Activated CD4-positive, alpha-beta T cell treated with anti-CD3 and anti-CD28 coated beads, Interleukin-2, amount 50 U/mL, for 16 hours (primary cell): ENCODE measurements at regions not wholly inside any gene's neighbourhood (a gene's known extent, or its start where the extent isn't known, plus 50 kb on each side); places are given as distances from the start of the nearest gene placed in this dataset.
"Not testable (repeated sequence)": the region's sequence is repeated elsewhere in the genome, so short reads cannot be mapped to it uniquely, and the experiment has no call there.

Experiments
- DNase-seq: peaks from one replicate; pipeline ENCODE4 v3.0.0-alpha.2; 2020

- no peak for DNase-seq
Observed at GRCh38 chr2:47964277-47964676, 58.0 kb upstream of the FBXO11 start.

DNA sequence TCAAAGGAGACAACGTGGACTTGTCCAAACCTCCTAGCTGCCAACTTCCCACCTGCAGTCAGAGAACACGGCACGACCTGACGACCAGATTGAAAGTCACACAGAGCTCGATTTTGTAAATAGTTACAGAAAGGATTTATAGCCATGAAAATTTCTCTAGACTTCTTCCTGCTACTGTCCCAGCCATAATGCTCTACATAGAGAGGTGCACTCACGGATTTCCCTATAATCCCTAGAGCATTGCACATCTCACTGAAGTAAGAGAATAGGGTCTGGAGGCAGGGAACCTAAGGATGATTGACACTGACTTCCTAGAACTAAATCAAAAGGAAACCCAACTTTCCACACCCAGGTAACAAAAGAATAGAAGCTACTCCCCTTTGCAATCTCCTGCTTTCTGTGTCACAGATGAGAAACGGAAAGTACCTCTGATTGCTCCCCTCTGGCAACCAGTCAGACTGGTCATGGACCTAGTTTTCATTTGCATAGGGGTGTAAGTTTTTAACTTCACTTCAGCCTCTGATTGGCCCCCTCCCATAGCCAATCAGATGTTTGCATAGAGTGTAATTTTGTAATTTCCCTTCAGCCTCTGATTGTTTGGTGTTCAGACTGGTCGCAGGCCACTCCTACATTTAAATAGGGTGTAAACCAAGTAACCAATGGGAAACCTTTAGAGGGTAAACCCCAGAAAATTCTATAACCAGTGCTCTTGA, 58.6 kb upstream of the FBXO11 start:
- no peak for DNase-seq

DNA sequence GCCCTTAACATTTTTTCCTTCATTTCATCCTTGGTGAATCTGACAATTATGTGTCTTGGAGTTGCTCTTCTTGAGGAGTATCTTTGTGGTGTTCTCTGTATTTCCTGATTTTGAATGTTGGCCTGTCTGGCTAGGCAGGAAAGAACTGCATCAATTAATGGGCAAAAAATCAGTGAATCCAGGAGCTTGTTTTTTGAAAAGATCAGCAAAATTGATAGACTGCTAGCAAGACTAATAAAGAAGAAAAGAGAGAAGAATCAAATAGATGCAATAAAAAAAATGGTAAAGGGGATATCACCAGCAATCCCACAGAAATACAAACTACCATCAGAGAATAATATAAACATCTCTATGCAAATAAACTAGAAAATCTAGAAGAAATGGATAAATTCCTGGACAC, 70.4 kb upstream of the FBXO11 start:
- not testable (repeated sequence) for DNase-seq

DNA sequence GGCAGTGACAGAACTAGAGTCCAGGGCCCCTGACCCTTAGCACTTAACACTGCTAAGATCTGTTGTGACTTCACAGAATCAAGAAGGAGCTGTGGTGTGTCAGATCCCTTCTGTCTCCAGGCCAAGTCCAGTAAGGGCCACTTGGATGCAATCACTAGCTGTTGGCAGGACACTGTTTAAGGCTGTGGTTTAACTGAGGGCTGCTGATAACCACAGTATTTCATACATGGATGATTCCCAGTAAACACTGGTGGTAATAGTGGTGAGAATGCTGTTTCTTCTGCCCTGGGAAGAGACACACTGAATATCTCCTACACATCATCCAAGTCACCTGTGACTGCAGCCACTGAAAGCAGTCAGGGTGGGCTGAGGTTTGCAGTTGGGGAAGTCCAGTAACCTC, 77.7 kb upstream of the FBXO11 start:
- no peak for DNase-seq

GRCh38 chr2:47990503-47990902, 84.2 kb upstream of the FBXO11 start:
- DNase-seq = no peak

DNA sequence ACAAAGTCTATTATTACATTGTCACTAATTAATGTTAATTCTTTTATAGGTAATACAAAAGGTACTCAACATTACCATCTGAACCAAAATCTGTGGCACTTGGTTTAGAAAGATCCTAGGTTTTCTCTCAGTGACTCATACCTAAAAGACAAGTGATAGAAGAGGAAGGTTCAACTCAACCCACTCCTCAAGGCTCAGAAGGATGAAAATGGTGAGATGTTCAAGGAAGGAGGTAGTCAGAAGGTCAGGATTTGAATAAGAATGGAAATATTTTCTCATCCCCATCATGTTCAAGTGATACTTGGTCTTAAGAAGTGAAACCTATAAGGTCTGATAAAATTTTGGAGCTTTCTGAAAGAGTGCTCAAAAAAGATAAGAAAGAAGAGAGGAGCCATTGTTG, 86.4 kb upstream of the FBXO11 start:
- no peak for DNase-seq

GRCh38 chr2:47996808-47997207, 90.5 kb upstream of the FBXO11 start:
- DNase-seq = no peak

DNA sequence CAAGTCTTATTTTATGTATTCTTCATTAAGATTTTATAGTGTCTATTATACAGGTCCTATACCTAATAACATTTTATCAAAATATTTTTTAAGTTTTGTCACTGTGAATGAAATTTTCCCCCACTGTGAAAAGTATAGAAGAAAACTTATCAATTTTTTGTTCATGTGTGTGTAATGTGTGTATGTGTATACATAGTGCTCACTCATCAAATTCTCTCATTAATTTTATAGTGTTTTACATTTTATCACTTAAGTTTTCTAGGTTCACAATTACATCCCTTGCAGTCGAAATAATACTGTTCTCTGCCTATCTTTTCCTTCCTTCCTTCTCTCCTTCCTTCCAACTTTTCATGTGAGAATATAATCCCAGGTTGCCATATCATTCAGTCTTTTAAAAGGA, 93.2 kb upstream of the FBXO11 start:
- no peak for DNase-seq

GRCh38 chr2:48001498-48001897, 95.2 kb upstream of the FBXO11 start:
- no peak for DNase-seq

GRCh38 chr2:48006094-48006493, 99.8 kb upstream of the FBXO11 start:
- DNase-seq = no peak

DNA sequence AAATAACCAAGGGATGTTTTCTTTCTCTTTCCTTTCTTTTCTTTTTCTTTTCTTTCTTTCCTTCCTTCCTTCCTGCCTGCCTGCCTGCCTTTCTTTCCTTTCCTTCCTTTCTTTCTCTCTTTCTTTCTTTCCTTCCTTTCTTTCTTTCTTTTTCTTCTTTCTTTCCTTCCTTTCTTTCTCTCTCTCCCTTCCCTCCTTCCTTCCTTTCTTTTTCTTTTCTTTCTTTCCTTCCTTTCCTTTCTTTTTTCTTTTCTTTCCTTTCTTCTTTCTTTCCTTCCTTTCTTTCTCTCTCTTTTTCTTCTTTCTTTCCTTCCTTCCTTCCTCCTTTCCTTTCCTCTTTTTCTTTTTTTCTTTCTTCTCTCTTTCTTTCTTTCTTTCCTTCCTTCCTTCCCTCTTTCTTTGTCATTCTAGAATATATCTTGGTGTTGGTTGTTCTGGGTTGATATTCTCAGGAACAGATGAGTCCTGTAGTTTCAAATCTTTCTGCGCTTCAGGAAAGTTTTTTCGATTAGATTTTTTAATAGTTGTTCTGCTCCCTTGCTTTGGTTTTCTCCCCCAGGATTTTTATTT, 101.5 kb upstream of the FBXO11 start:
- no peak for DNase-seq

- DNase-seq = no peak
Observed at GRCh38 chr2:48009256-48009655, 103.0 kb upstream of the FBXO11 start.

DNA sequence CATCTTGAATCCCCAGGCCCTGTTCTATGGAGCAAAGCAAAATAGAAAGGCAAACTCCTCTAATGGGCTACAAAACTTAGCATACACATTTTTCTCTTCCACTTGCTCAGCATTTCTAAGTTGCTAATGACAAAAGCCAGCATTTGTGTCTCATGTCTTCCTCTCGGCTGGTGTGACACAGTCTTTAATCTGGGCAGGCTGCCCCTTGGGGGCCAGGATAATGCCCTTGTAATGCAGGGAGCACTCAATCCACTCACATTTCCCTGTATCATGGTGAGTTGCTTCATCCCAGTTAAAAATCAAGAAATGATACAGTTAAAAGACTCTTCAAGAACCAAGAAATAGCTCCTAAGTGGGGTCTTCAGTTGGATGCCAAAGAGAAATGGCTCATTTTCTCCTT, 109.1 kb upstream of the FBXO11 start:
- DNase-seq = no peak

DNA sequence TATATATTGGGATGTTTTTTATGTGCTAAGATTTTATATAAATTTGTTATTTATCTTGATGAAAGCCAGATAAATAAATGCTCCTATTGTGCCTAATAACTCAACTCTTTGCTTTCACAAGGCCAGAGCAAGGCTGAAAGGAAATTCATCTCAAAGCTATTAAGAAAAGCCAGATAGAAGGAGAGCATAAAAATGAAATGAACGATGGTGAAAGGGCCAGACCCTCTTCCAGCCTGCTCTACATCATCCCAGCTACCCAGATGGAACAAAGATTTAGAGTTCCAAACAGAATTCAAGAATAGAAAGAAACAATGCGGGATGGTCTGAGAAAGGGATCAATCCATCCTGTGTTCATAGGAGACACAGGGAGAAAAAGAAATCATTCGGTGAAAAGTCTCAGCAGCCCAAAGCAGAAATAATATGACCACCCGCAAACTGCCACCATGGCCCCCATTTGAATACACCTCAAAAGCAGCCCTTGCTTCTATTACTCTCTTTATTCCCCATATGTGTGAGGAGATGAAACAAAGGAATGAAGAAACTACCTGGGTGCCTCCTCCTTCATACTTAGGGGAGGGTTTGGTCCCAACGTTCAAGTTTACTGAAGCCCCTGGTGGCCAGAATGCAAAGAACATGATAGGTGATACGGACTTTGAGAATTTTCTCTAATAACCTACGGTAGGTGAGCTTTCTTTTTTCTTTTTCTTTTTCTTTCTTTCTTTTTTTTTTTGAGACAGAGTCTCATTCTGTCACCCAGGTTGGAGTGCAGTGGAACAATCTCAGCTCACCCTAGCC, 110.1 kb upstream of the FBXO11 start:
- DNase-seq = no peak

DNA sequence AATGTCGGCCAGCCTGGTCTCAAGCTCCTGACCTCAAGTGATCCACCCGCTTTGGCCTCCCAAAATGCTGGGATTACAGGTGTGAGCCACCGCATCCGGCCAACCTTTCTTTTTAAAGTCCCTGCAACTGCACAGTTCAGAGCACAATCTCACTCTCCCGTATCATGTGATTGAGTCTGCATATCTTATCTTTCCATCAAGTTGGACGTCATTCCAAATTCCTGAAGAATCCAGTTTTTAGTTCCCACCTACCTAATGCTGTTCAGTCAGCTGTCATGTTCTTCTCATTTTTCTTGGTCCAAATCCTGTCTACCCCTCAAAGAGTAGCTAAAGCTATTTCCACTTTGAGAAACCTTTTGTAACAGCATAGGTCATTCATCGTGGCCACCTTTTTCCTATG, 110.8 kb upstream of the FBXO11 start:
- DNase-seq = no peak

DNA sequence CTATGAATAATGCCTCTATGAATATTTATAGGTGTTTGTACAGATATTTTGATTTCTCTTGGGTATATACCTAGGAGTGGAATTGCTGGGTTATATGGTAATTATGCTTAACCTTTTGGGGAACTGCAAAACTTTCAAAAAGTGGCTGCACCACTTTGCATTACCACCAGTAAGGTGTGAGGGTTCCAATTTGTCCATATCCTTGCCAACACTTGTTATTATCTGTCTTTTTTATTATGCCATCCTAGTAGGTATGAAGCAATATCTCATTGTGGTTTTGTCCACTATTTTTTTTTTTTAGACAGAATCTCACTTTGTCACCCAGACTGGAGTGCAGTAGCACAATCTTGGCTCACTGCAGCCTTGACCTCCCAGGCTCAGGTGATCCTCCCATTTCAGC, 112.2 kb upstream of the FBXO11 start:
- DNase-seq = no peak

DNA sequence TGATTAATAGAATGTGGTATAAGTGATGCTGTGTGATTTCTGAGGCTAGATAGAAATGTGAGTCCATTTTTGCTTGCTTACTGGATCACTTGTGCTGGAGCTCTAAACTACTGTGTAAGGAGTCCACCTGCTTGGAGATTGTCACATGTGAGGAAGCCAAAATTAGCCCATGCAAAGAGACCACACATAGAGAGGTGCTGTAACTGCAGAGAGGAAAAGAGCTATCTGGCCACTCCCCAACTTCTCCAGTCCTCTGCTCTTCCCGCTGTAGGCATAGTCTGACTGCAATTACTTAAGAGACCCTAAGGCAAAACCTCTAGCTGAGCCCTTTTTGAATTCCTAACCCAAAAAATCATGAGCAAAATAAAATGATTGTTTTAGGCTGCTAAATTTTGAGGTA, 120.6 kb upstream of the FBXO11 start:
- no peak for DNase-seq

GRCh38 chr2:48032765-48033164, 126.5 kb upstream of the FBXO11 start:
- no peak for DNase-seq

DNA sequence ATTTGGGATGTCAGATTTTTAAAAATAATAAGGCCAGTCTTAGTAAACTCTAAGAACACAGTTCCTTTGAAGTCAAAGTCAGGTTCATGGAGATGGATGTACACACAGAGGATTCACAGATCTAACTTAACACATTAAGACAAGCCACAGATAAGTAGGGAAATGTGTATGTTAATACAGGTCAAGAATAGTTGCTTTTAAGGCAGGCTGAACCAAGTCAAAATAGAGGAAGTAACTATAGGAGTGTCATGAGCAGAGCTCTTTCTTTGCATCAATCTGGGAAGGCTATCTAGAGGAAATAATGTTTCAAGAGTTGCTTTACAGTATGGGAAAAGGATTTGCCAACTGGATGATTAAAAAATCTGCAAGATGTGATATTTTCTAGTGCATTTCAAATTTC, 128.0 kb upstream of the FBXO11 start:
- no peak for DNase-seq

DNA sequence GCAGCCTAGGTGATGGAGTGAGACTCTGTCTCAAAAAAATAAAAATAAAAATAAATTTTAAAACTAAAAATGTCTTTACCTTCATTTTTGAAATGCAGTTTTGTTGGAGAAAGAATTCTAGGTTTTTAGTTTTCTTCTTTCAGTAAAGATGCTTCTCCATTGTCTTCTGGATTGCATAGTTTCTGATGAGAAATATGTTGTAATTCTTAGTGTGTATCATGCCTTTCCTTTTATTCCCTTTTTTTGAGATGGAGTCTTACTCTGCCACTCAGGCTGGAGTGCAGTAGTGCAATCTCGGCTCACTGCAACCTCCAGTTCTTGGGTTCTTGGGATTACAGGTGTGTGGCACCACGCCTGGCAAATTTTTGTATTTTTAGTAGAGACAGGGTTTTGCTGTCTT, 130.0 kb upstream of the FBXO11 start:
- DNase-seq = no peak

GRCh38 chr2:48039209-48039990, 133.1 kb upstream of the FBXO11 start:
- no peak for DNase-seq

DNA sequence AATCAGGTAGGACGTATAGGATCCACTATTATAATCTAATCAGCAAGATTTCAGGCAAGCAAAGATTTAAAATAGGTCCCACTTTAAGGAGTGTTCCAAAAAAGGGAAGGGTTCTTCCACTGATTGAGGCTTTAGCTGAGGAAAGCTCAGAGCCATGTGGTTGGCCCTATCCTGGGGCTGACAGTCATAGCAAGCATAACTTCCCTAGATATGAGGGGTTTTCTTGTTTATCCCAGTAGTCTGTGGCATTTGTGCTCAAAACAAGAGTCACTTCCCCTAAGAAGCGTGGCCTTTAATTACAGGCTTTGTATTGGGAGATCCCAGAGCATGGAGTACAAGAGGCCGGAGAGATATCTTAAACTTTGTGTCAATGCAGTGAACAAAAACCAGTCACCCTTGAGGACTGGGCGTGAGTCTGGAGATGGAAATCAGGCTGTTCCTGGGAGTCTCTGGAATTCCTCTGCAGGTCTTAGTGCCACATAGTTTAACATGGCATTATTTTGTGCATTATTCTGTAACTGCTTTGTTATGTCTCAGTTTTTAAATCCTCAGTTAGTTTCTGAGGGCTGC, 136.9 kb upstream of the FBXO11 start:
- no peak for DNase-seq

DNA sequence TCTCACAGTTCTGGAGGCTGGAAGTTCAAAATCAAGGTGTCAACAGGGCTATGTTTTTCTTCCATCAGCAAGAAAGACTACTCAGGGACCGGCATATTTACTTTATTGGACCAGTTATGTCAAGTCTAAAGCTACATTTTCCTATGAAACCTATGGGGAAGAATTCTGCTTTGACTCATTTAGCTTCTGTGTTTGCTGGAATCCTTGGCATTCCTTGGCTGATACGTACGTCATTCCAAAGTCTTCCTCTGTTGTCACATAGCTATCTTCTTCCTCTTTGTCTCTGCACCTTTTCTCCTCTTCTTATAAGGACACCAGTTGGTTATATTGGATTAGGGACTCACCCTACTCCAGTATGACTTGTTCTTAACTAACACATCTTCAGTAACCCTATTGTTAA, 137.4 kb upstream of the FBXO11 start:
- no peak for DNase-seq
